ENCODE measurements at regions not wholly inside any gene's neighbourhood (a gene's known extent, or its start where the extent isn't known, plus 50 kb on each side); places are given as distances from the start of the nearest gene placed in this dataset.

GRCh38 chr3:22620498-22620897 lies 582.6 kb upstream of the UBE2E2 start:
- TF ChIP-seq POLR2A (IDR thresholded peaks at IDR 0.05; ENCODE audit: low read length) = no peak
- TF ChIP-seq GATA1 (IDR thresholded peaks at IDR 0.05; ENCODE audit: low read depth, low read length) = no peak

All from erythroblast (primary cell).